BE2C (cell line): ENCODE measurements at regions not wholly inside any gene's neighbourhood (a gene's known extent, or its start where the extent isn't known, plus 50 kb on each side); places are given as distances from the start of the nearest gene placed in this dataset.

Experiments
- DNase-seq: peaks from one replicate; pipeline ENCODE4 v3.0.0-alpha.2; 2020
- H3K27me3 ChIP-seq: fragments of 250-450 bp; sonication (Bioruptor Pico); 2 replicates; pipeline ENCODE4 v1.5.1; 2020; ENCODE audit warnings: mild to moderate bottlenecking
- H3K36me3 ChIP-seq: fragments of 250-450 bp; sonication (Bioruptor Pico); 2 replicates; pipeline ENCODE4 v1.5.1; 2020; ENCODE audit warnings: mild to moderate bottlenecking
- H3K4me1 ChIP-seq: fragments of 250-450 bp; sonication (Bioruptor Pico); 2 replicates; pipeline ENCODE4 v1.5.1; 2020
- H3K4me3 ChIP-seq: 2 replicates; pipeline ENCODE4 v1.5.1; 2011; ENCODE audit warnings: low read depth, low read length
- H3K9me3 ChIP-seq: fragments of 250-450 bp; sonication (Bioruptor Pico); 2 replicates; pipeline ENCODE4 v1.5.1; 2020
- CTCF ChIP-seq: IDR thresholded peaks from 2 replicates; pipeline ENCODE4 v1.5.1; 2012; ENCODE audit warnings: mild to moderate bottlenecking, low read depth, low read length

GRCh38 chr12:46908236-46908935 is 82.6 kb upstream of the SLC38A4 start:
- no peaks in the 10 kb centered on the region for H3K9me3 ChIP-seq
- H3K4me1 ChIP-seq: no peaks in the 10 kb centered on the region
- no peak overlapping the region for H3K4me3 ChIP-seq
- H3K27me3 ChIP-seq: no peaks in the 10 kb centered on the region
- DNase-seq: no peak
- TF ChIP-seq CTCF: no peak
- H3K36me3 ChIP-seq: no peaks in the 10 kb centered on the region

- Histone ChIP-seq H3K4me1 (no peaks in the 10 kb centered on the region), H3K4me3 (no peak overlapping the region), H3K9me3 (no peaks in the 10 kb centered on the region), H3K27me3 (no peaks in the 10 kb centered on the region), H3K36me3 (no peaks in the 10 kb centered on the region)
- no peak for TF ChIP-seq CTCF
- no peak for DNase-seq
Observed at GRCh38 chr12:46908936-46909635, 83.3 kb upstream of the SLC38A4 start.

GRCh38 chr12:46910830-46911229 is 85.0 kb upstream of the SLC38A4 start:
- Histone ChIP-seq H3K4me3 (no peak overlapping the region), H3K4me1 (no peaks in the 10 kb centered on the region), H3K36me3 (no peaks in the 10 kb centered on the region), H3K27me3 (no peaks in the 10 kb centered on the region), H3K9me3 (no peaks in the 10 kb centered on the region)
- no peak for DNase-seq
- no peak for TF ChIP-seq CTCF

GRCh38 chr12:46914336-46914735 is 88.5 kb upstream of the SLC38A4 start:
- Histone ChIP-seq H3K4me1 (no peaks in the 10 kb centered on the region), H3K9me3 (no peaks in the 10 kb centered on the region), H3K27me3 (no peaks in the 10 kb centered on the region), H3K36me3 (no peaks in the 10 kb centered on the region), H3K4me3 (no peak overlapping the region)
- no peak for DNase-seq
- no peak for TF ChIP-seq CTCF

- Histone ChIP-seq H3K4me1 (no peaks in the 10 kb centered on the region), H3K4me3 (no peak overlapping the region), H3K9me3 (no peaks in the 10 kb centered on the region), H3K27me3 (no peaks in the 10 kb centered on the region), H3K36me3 (no peaks in the 10 kb centered on the region)
- no peak for DNase-seq
- TF ChIP-seq CTCF: no peak
Observed at GRCh38 chr12:46915082-46915481, 89.3 kb upstream of the SLC38A4 start.

- TF ChIP-seq CTCF: no peak
- Histone ChIP-seq H3K9me3 (no peaks in the 10 kb centered on the region), H3K36me3 (no peaks in the 10 kb centered on the region), H3K4me1 (no peaks in the 10 kb centered on the region), H3K27me3 (no peaks in the 10 kb centered on the region), H3K4me3 (no peak overlapping the region)
- no peak for DNase-seq
Observed at GRCh38 chr12:46915836-46916235, 90.0 kb upstream of the SLC38A4 start.
